BLaER1 treated with 17β-estradiol and CSF1 and Interleukin-3, amounts not matched to agents 10 nM and 100 nM (cell line): ENCODE measurements at regions not wholly inside any gene's neighbourhood (a gene's known extent, or its start where the extent isn't known, plus 50 kb on each side); places are given as distances from the start of the nearest gene placed in this dataset.

Source experiments
- H3K27ac ChIP-seq, 11 experiments: shearing (Covaris generic); formaldehyde crosslinking; 2 replicates each; pipeline ENCODE4 v1.8.1; 2022
- H3K27me3 ChIP-seq, 11 experiments: shearing (Covaris generic); formaldehyde crosslinking; 2 replicates each; pipeline ENCODE4 v1.8.1; 2022
- H3K36me3 ChIP-seq, 11 experiments: shearing (Covaris generic); formaldehyde crosslinking; 2 replicates each; pipeline ENCODE4 v1.8.1; 2022
- H3K4me1 ChIP-seq, 10 experiments: shearing (Covaris generic); formaldehyde crosslinking; 2 replicates each; pipeline ENCODE4 v1.8.1; 2022
- H3K4me2 ChIP-seq, 11 experiments: shearing (Covaris generic); formaldehyde crosslinking; 2 replicates each; pipeline ENCODE4 v1.8.1; 2022
- H3K4me3 ChIP-seq, 10 experiments: shearing (Covaris generic); formaldehyde crosslinking; 2 replicates each; pipeline ENCODE4 v1.8.1; 2022
- H3K9ac ChIP-seq, 11 experiments: shearing (Covaris generic); formaldehyde crosslinking; 2 replicates each; pipeline ENCODE4 v1.8.1; 2022
- H3K9me3 ChIP-seq, 11 experiments: shearing (Covaris generic); formaldehyde crosslinking; replicated peaks in 1 of 11; 2 replicates each; pipeline ENCODE4 v1.8.1; 2022
- H4K20me1 ChIP-seq, 11 experiments: shearing (Covaris generic); formaldehyde crosslinking; 2 replicates each; pipeline ENCODE4 v1.8.1; 2022
- Cebpa-rat ChIP-seq, 11 experiments: shearing (Covaris generic); IDR thresholded peaks; 2 replicates each; pipeline ENCODE4 v1.8.1; 2022

DNA sequence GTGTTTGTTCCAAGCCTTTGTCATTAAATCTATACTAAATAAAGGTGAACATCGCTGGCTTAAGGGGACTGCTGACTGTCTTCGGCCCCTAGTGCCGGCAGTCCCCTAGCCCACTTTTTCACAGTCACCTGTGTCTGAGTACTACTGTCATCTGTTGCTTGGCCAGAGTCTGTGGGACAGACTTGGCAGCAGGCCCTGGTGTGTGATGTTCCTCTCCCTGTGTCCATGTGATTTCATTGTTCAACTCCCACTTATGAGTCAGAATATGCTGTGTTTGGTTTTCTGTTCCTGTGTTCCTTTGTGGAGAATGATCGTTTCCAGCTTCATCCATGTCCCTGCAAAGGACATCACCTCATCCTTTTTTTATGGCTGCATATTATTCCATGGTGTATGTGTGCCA, 133.4 kb downstream of the HAO1 start:
- Histone ChIP-seq H3K4me2 (no peak overlapping the region), H3K36me3 (no peaks in the 10 kb centered on the region; a peak in 1 of 22 replicates), H4K20me1 (no peaks in the 10 kb centered on the region), H3K4me3 (no peak overlapping the region), H3K27ac (no peak overlapping the region), H3K9ac (no peak overlapping the region), H3K27me3 (no peaks in the 10 kb centered on the region), H3K9me3 (peaks cover 35 to 49% (median 40%) of the 10 kb centered on the region in 11 experiments), H3K4me1 (no peaks in the 10 kb centered on the region)
- TF ChIP-seq Cebpa-rat (IDR thresholded peaks at IDR 0.05): no peak

DNA sequence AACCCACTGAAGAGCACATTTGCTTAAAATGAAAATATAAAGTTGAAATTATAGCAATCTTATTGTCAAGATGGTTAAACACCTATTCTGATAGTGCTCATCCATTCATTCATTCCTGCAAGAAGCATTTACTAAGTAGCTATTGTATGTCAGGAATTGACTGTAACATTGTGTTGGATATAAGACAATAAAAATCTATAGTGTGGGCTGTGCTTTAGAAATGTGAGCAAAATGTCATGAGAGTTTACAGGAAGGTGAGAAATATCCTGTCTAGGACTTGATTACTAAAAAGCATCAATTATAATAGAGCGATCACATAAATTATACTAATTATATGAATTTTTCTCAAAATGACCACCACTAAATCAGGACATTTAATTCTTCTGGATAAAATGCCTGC, 123.0 kb downstream of the HAO1 start:
- no peak for TF ChIP-seq Cebpa-rat (IDR thresholded peaks at IDR 0.05)
- H3K4me3 ChIP-seq: no peak overlapping the region
- no peaks in the 10 kb centered on the region for H3K36me3 ChIP-seq
- no peak overlapping the region for H3K9ac ChIP-seq
- H3K4me2 ChIP-seq: no peak overlapping the region
- no peaks in the 10 kb centered on the region for H3K4me1 ChIP-seq
- peaks cover 0 to 4% (median 0%) of the 10 kb centered on the region in 11 experiments; a peak in 1 of 22 replicates for H3K9me3 ChIP-seq
- no peak overlapping the region for H3K27ac ChIP-seq
- no peaks in the 10 kb centered on the region for H3K27me3 ChIP-seq
- H4K20me1 ChIP-seq: no peaks in the 10 kb centered on the region

DNA sequence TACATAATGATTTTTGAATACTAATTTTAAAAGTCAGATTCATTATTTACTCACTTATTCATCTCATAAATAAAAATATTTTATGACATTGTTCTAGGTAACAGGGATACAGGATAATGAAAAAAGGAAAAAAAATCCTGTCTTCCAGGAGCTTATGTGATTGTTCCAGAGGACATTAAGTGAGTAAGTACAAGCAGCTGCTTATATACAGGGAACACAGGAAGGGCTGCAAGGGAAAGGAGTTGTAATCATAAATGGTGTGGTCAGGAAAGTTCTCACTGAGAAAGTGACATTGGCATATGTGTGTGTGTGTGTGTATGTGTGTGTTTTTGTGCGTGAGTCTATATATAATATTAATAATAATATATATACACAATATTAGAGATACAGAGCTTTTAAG, 121.8 kb downstream of the HAO1 start:
- no peak overlapping the region for H3K9ac ChIP-seq
- no peak overlapping the region for H3K27ac ChIP-seq
- no peak overlapping the region for H3K4me2 ChIP-seq
- H4K20me1 ChIP-seq: no peaks in the 10 kb centered on the region
- no peak overlapping the region for H3K4me3 ChIP-seq
- TF ChIP-seq Cebpa-rat (IDR thresholded peaks at IDR 0.05): no peak
- H3K4me1 ChIP-seq: no peaks in the 10 kb centered on the region
- H3K9me3 ChIP-seq: 0 out of 22 replicates have a peak, but pooled peaks cover 0 to 4% (median 0%) of the 10 kb centered on the region in 11 experiments
- H3K27me3 ChIP-seq: no peaks in the 10 kb centered on the region
- no peaks in the 10 kb centered on the region for H3K36me3 ChIP-seq

DNA sequence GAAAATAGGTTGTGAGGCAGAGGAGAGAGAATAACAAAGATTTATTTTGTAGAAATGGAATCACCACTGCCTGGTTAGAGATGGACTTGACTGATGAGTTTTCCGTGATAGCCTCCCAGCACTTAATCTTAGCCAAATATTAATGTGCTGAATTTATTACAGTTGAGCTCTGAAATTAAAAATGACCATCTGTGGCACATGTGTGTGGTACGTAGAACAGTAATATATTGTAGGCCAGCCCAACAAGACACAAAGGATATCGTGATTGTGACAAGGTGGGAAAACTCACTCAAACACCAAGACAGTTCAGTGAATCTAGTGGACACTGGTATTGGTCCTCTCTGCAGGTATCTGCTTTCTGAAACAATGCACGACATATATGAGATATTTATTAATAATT, 119.4 kb downstream of the HAO1 start:
- H3K9me3 ChIP-seq: 0 out of 22 replicates have a peak, but pooled peaks cover 0 to 4% (median 0%) of the 10 kb centered on the region in 11 experiments

DNA sequence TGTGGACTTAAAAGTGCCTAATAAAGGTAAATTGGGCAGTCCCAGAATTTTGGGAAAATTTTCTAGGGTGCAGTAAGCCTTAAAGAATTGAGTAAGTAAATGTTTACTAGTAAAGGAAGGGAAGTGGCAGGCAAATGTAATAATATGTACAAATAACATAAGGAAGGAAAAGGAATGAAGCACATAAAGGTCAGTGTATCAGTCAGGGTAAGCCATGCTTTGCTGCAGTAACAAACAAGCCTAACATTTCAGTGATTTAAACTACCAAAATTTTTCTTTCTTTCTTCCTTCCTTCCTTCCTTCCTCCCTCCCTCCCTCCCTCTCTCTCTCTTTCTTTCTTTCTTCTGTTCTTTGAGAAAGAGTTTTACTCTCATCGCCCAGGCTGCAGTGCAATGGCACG, 117.5 kb downstream of the HAO1 start:
- TF ChIP-seq Cebpa-rat (IDR thresholded peaks at IDR 0.05): no peak
- no peak overlapping the region for H3K4me2 ChIP-seq
- no peak overlapping the region for H3K9ac ChIP-seq
- 0 out of 22 replicates have a peak, but pooled peaks cover 0 to 4% (median 0%) of the 10 kb centered on the region in 11 experiments for H3K9me3 ChIP-seq
- no peaks in the 10 kb centered on the region for H3K36me3 ChIP-seq
- no peaks in the 10 kb centered on the region for H4K20me1 ChIP-seq
- no peaks in the 10 kb centered on the region for H3K27me3 ChIP-seq
- H3K4me1 ChIP-seq: no peaks in the 10 kb centered on the region
- no peak overlapping the region for H3K4me3 ChIP-seq
- H3K27ac ChIP-seq: no peak overlapping the region

More for the DNA sequence above, 119.4 kb downstream of the HAO1 start:
- TF ChIP-seq Cebpa-rat (IDR thresholded peaks at IDR 0.05): no peak
- H3K9ac ChIP-seq: no peak overlapping the region
- no peaks in the 10 kb centered on the region for H3K27me3 ChIP-seq
- H4K20me1 ChIP-seq: no peaks in the 10 kb centered on the region
- no peaks in the 10 kb centered on the region for H3K36me3 ChIP-seq
- H3K4me3 ChIP-seq: no peak overlapping the region
- H3K4me2 ChIP-seq: no peak overlapping the region
- H3K4me1 ChIP-seq: no peaks in the 10 kb centered on the region
- H3K27ac ChIP-seq: no peak overlapping the region

DNA sequence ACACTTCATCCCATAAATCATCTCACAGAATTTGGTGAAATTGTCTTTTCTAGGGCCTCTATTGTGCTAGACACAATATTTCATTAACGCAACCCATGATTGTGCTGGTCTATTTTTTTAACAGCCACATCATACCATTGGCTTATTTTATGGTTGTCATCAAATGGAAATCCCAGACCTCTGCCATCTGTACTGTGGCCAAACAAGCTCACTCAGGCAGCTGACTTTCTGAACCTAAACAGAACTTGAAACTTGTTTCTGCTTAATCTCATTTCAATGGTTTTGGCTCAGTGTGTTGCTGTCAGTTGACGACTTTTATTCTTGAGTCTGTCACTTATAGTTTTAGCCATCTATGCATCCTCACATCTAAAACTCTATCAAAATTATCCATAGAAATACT, 111.8 kb downstream of the HAO1 start:
- H3K27ac ChIP-seq: no peak overlapping the region
- H3K9ac ChIP-seq: no peak overlapping the region
- H3K4me2 ChIP-seq: no peak overlapping the region
- H3K4me3 ChIP-seq: no peak overlapping the region
- H4K20me1 ChIP-seq: no peaks in the 10 kb centered on the region
- H3K4me1 ChIP-seq: no peaks in the 10 kb centered on the region
- H3K9me3 ChIP-seq: peaks cover 0 to 7% (median 5%) of the 10 kb centered on the region in 11 experiments; a peak in 10 of 22 replicates
- no peak for TF ChIP-seq Cebpa-rat (IDR thresholded peaks at IDR 0.05)
- H3K36me3 ChIP-seq: no peaks in the 10 kb centered on the region
- H3K27me3 ChIP-seq: no peaks in the 10 kb centered on the region

DNA sequence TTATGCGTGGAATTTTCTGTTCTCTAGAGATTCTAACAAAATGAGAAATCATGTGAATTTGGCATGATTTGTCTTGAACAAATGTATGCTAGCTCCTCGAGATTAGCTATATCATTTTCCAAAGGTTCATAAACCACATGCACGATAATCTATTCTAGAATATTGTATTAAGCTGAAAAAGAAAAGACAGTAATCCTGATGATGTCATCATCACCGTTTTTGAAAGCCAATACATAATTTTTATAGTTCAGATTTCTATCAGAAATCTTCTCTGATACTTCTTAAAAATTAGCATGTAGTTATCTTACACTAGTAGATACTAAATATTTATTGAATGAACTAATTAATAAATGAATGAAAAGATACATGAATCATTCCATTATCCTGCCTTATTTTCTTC, 111.2 kb downstream of the HAO1 start:
- no peaks in the 10 kb centered on the region for H4K20me1 ChIP-seq
- H3K4me1 ChIP-seq: no peaks in the 10 kb centered on the region
- no peaks in the 10 kb centered on the region for H3K36me3 ChIP-seq
- no peak overlapping the region for H3K4me2 ChIP-seq
- TF ChIP-seq Cebpa-rat (IDR thresholded peaks at IDR 0.05): no peak
- H3K27me3 ChIP-seq: no peaks in the 10 kb centered on the region
- peaks cover 5 to 13% (median 11%) of the 10 kb centered on the region in 11 experiments; a peak in 21 of 22 replicates for H3K9me3 ChIP-seq
- no peak overlapping the region for H3K9ac ChIP-seq
- H3K4me3 ChIP-seq: no peak overlapping the region
- H3K27ac ChIP-seq: no peak overlapping the region

DNA sequence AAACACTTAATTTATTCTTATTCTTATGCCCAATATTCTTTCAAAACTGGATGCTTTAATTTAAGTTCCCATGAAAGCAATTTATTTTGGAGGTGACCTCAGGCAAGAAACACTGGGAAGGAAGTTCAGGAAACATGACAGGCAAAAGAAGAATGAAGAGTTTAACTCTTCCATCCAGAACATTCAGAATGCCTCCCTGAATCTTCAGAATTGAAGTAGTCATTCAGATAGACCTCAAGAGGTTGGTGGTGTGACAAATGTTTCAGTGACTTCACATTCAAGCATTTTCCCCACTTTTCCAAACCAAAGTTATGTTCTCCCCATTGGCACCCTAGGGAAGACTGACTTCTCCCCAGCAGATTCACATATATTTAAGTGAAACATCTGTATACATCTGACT, 110.5 kb downstream of the HAO1 start:
- no peaks in the 10 kb centered on the region for H3K4me1 ChIP-seq
- H3K9ac ChIP-seq: no peak overlapping the region
- no peaks in the 10 kb centered on the region for H3K36me3 ChIP-seq
- TF ChIP-seq Cebpa-rat (IDR thresholded peaks at IDR 0.05): no peak
- H3K27ac ChIP-seq: no peak overlapping the region
- H3K27me3 ChIP-seq: no peaks in the 10 kb centered on the region
- no peak overlapping the region for H3K4me3 ChIP-seq
- no peaks in the 10 kb centered on the region for H4K20me1 ChIP-seq
- peaks cover 13 to 20% (median 19%) of the 10 kb centered on the region in 11 experiments for H3K9me3 ChIP-seq
- H3K4me2 ChIP-seq: no peak overlapping the region
